Colonic mucosa (tissue), 4 donors: ENCODE measurements at regions not wholly inside any gene's neighbourhood (a gene's known extent, or its start where the extent isn't known, plus 50 kb on each side); places are given as distances from the start of the nearest gene placed in this dataset.

ENCODE experiments used
- DNase-seq: peaks from one replicate; pipeline ENCODE4 v3.0.0-alpha.2; 2020
- H3K27ac ChIP-seq: fragments of 200-600 bp; one replicate; pipeline ENCODE4 v1.8.0; 2021
- H3K27me3 ChIP-seq: fragments of 200-600 bp; one replicate; pipeline ENCODE4 v1.8.0; 2021
- H3K36me3 ChIP-seq: fragments of 200-600 bp; one replicate; pipeline ENCODE4 v1.8.0; 2021
- H3K4me1 ChIP-seq: fragments of 200-600 bp; one replicate; pipeline ENCODE4 v1.8.0; 2021; ENCODE audit warnings: mild to moderate bottlenecking
- H3K4me3 ChIP-seq: fragments of 200-600 bp; one replicate; pipeline ENCODE4 v1.8.0; 2021
- H3K9ac ChIP-seq, 2 donors: one replicate each; pipeline ENCODE4 v1.7.0; 2013; ENCODE audit warnings: control low read depth in 2 of 2, low read depth in 2 of 2, low read length in 2 of 2
- H3K9me3 ChIP-seq: fragments of 200-600 bp; one replicate; pipeline ENCODE4 v1.8.0; 2021
- intact Hi-C: fragments of 100-400 bp; cut with DNase I; formaldehyde crosslinking; loops from one replicate; pipeline ENCODE4 v1.14.1; 2022
- TF ChIP-seq, protein P1 (sequence below): fragments of 200-600 bp; IDR thresholded peaks from one replicate; pipeline ENCODE4 v1.8.0; 2022; ENCODE audit warnings: antibody characterized with exemption, mild to moderate bottlenecking
- donor health status: healthy.
- donor health status: DM: no; HTN: no; CAD: no.
- donor health status: DM: no; HTN: no; CAD: no.

DNA sequence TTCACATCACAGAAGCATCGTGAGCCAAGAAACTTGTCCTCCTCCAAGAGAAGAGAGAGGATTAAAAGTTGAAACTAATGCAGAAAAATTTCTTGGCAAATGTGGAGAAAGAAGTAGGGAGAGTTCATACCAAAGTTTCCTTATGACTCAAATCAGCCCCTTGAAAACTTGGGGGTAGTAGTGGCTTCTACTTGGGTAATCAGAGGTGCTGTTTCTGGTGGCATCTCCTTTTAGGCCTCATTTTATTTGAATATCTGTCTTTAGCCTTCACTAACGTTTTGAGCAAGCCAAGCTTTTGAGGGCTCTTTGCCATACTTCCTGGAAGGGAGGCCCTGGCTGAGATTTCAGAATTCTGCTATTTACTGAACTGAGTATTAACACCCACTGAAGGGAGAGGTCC, 515.3 kb upstream of the MEX3C start:
- Histone ChIP-seq H3K4me3 (no peak overlapping the region), H3K27ac (no peak overlapping the region), H3K4me1 (no peaks in the 10 kb centered on the region), H3K36me3 (no peaks in the 10 kb centered on the region), H3K9me3 (no peaks in the 10 kb centered on the region), H3K9ac (no peak overlapping the region), H3K27me3 (no peaks in the 10 kb centered on the region)
- TF ChIP-seq, protein P1, sequence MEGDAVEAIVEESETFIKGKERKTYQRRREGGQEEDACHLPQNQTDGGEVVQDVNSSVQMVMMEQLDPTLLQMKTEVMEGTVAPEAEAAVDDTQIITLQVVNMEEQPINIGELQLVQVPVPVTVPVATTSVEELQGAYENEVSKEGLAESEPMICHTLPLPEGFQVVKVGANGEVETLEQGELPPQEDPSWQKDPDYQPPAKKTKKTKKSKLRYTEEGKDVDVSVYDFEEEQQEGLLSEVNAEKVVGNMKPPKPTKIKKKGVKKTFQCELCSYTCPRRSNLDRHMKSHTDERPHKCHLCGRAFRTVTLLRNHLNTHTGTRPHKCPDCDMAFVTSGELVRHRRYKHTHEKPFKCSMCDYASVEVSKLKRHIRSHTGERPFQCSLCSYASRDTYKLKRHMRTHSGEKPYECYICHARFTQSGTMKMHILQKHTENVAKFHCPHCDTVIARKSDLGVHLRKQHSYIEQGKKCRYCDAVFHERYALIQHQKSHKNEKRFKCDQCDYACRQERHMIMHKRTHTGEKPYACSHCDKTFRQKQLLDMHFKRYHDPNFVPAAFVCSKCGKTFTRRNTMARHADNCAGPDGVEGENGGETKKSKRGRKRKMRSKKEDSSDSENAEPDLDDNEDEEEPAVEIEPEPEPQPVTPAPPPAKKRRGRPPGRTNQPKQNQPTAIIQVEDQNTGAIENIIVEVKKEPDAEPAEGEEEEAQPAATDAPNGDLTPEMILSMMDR: no peak
- DNase-seq: no peak
- intact Hi-C loops: no loop called here

DNA sequence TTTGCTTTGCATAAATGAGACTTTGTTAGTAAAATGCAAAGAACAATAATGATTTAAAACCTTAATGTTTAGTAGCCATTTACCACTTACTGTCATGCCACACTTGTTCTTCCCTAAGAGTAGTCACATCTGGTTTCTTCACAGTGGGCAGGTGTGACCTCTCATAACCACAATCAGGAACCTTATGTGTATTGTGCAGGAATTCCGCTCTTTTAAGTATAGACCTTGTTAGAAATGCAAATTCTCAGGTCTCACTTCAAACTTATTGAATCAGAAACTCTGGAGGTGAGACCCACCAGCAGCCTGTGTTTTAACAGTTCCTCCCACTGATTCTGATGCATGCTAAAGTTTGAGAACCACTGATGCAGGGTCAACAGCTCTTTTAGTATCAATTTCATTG, 518.8 kb upstream of the MEX3C start:
- Histone ChIP-seq H3K36me3 (no peaks in the 10 kb centered on the region), H3K9ac (no peak overlapping the region), H3K4me1 (no peaks in the 10 kb centered on the region), H3K4me3 (no peak overlapping the region), H3K27me3 (no peaks in the 10 kb centered on the region), H3K27ac (no peak overlapping the region), H3K9me3 (no peaks in the 10 kb centered on the region)
- TF ChIP-seq, protein P1: no peak
- DNase-seq: no peak
- intact Hi-C loops: no loop called here

DNA sequence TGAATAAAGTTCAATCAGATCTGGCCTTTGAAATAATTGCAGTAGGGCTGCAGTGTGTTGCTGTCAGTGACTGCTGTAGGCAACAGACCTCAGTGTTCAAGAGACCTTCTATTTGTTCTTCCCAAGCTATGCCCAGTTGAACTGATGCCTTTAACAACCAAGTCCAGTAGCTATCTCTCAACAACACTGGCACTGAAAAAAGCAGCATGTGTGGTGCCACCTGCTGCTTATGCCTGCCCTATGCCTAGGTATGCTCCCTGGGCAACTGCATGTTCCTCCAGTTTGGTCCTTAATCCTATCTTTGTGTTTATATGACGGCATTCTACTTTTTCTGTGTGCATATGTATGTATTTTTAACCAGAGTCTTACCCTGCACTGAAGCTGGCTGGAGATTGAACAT, 523.9 kb upstream of the MEX3C start:
- TF ChIP-seq, protein P1: no peak
- DNase-seq: no peak
- intact Hi-C loops: no loop called here
- Histone ChIP-seq H3K9me3 (no peaks in the 10 kb centered on the region), H3K27ac (no peak overlapping the region), H3K9ac (no peak overlapping the region), H3K36me3 (no peaks in the 10 kb centered on the region), H3K27me3 (no peaks in the 10 kb centered on the region), H3K4me1 (no peaks in the 10 kb centered on the region), H3K4me3 (no peak overlapping the region)

DNA sequence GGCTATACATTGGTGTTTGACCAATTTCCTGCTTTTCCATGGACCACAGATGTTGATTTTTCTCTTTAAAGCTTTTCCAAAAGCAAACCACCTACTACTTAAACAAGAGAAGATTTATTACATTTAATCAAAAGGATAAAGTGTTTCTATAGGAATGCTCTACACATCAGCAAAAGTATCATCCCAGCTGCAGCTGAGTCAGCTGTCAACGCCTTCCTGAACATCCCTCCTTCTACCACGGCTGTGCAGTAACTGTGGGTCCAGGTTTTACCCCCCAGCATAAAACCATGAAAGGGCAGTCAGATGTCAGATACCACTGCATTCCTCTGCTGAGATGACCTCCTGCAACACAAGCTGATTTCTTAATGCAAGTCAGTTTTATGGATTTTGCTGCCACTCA, 524.5 kb upstream of the MEX3C start:
- H3K9ac ChIP-seq: no peak overlapping the region
- intact Hi-C loops: no loop called here
- H3K36me3 ChIP-seq: no peaks in the 10 kb centered on the region
- TF ChIP-seq, protein P1: no peak
- no peaks in the 10 kb centered on the region for H3K4me1 ChIP-seq
- no peak overlapping the region for H3K27ac ChIP-seq
- DNase-seq: no peak
- H3K9me3 ChIP-seq: no peaks in the 10 kb centered on the region
- no peak overlapping the region for H3K4me3 ChIP-seq
- H3K27me3 ChIP-seq: no peaks in the 10 kb centered on the region

DNA sequence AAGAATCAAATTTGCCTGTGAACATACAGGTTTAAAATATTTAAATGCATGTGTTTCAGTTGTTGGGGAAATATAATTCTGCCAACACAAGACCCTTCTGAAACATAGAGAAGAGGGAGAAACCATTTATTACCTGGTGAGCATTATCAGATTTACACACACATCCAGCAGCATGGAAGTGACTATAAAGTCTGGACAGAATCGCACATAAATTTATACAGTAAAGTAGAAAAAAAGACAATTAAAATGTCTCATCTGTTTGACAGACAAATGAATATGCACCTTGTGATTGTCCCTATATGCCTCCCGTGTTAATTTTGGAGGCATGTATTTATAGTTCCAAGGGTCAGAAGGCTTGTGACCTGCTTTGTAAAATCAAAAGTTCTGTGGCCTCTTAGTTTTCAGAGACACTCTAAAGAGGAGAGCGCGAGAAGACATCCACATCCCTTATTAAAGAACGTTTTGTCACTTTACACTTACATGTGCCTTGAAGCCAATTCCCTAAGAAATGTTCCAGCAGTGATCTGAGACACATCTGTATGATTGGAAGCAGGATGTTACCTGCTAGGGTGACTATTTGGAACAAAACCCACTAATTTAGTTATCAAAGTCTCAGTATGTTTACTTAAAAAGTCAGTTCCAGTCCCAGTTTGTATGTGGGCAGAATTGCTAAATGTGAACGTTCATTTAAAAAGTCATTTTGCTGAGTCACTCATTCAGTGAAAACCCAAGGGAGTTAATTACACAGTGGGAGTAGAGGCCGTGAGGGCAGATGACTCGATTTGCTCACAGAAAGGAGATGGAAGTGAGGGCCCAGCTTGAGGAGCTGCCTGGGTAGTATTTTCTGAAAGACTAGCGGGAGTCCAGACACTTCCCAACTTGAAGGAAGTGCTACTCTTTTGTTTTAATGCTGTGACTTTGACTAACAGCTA, 527.6 kb upstream of the MEX3C start:
- H3K27ac ChIP-seq: no peak overlapping the region
- H3K36me3 ChIP-seq: no peaks in the 10 kb centered on the region
- TF ChIP-seq, protein P1: no peak
- H3K27me3 ChIP-seq: no peaks in the 10 kb centered on the region
- no peaks in the 10 kb centered on the region for H3K4me1 ChIP-seq
- H3K4me3 ChIP-seq: no peak overlapping the region
- DNase-seq: no peak
- intact Hi-C loops: no loop called here
- H3K9ac ChIP-seq: no peak overlapping the region
- no peaks in the 10 kb centered on the region for H3K9me3 ChIP-seq
